ENCODE measurements at regions not wholly inside any gene's neighbourhood (a gene's known extent, or its start where the extent isn't known, plus 50 kb on each side); places are given as distances from the start of the nearest gene placed in this dataset.

- no peak for DNase-seq (ENCODE audit: low read depth)
- TF ChIP-seq CTCF (IDR thresholded peaks at IDR 0.05; ENCODE audit: low read length, missing control alignments), result no peak
- no peak overlapping the region for H3K4me3 ChIP-seq (replicated peaks; ENCODE audit: low read depth, low read length)
Measured at GRCh38 chr18:76647322-76647721, 152.3 kb upstream of the ZNF516 start.

- H3K4me3 ChIP-seq (replicated peaks; ENCODE audit: low read depth, low read length), result no peak overlapping the region
- DNase-seq (ENCODE audit: low read depth), result no peak
- TF ChIP-seq CTCF (IDR thresholded peaks at IDR 0.05; ENCODE audit: low read length, missing control alignments), result no peak
Measured at GRCh38 chr18:76644580-76644979, 149.5 kb upstream of the ZNF516 start.

- TF ChIP-seq CTCF (IDR thresholded peaks at IDR 0.05; ENCODE audit: low read length, missing control alignments), result no peak
- DNase-seq (ENCODE audit: low read depth), result no peak
- H3K4me3 ChIP-seq (replicated peaks; ENCODE audit: low read depth, low read length), result no peak overlapping the region
Measured at GRCh38 chr18:76643996-76644395, 149.0 kb upstream of the ZNF516 start.

GRCh38 chr18:76643199-76643598 lies 148.2 kb upstream of the ZNF516 start:
- no peak for TF ChIP-seq CTCF (IDR thresholded peaks at IDR 0.05; ENCODE audit: low read length, missing control alignments)
- no peak overlapping the region for H3K4me3 ChIP-seq (replicated peaks; ENCODE audit: low read depth, low read length)
- DNase-seq (ENCODE audit: low read depth), result no peak

DNA sequence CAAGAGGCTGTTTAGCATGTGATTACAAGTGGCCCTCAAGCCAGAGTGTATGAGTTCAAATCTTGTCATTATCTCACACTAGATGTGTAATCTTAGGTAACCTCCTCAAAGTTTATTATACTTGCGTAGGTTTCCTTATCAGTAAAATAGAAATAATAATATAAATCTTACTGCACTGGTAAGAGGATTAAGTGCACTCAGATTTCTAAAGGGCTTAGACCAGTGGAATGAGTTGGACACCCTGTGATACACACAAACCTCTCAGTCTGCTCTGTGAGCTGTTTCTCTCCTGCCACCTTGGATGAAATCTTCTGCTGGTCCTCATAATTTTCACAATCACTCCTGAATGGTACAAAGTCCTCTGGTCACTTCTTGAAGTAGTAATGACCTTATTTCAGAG lies 145.4 kb upstream of the ZNF516 start:
- H3K4me3 ChIP-seq (replicated peaks; ENCODE audit: low read depth, low read length), result no peak overlapping the region
- TF ChIP-seq CTCF (IDR thresholded peaks at IDR 0.05; ENCODE audit: low read length, missing control alignments), result no peak
- no peak for DNase-seq (ENCODE audit: low read depth)

DNA sequence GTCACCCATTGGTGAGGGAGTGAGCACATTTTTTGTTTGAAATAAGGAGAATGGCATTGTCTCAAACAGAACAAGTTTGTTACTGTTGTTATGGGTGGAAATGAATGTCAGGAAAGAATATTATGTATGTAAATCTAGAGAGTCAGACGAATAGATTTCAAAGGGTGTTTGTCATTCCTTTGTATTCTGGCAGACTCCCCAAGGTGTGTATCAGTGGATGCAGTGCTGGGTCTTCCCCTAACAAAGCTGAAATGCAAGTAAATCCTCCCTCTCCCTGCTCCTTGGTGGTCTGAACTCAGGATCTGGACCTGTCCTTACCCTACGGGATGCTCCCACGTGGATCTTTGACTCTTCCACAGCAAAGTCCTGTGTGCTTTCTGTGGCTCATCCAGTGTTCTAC lies 139.5 kb upstream of the ZNF516 start:
- TF ChIP-seq CTCF (IDR thresholded peaks at IDR 0.05; ENCODE audit: low read length, missing control alignments), result no peak
- no peak for DNase-seq (ENCODE audit: low read depth)

DNA sequence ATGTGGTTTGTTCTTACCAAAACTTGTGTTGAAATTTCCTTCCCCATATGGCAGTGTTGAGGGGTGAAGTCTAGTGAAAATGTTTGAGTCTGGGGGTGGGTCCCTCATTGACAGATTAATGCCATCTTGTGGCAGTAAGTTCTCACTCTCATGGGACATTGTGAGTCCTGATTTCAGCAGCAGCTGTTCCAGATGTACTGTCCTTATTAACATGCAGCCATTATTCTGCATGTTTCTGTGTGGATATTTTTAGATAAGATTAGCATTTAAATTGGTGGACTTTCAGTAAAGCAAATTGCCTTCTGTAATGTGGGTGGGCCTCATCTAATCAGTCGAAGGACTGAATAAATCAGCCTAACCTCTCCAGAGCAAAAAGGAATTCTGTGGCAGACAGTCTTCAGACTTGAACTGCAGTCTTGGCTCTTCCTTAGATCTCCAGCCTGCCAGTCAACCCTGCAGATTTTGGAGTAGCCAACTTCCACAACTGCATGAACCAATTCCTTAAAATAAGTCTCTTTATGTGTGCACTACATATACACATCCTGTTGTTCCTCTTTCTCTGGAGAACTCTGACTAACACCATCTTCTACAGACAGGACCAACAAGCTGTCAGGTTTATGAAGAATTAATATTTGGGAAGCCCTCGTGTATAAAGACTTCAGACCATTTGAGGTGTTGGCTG lies 138.7 kb upstream of the ZNF516 start:
- DNase-seq (ENCODE audit: low read depth), result no peak
- no peak for TF ChIP-seq CTCF (IDR thresholded peaks at IDR 0.05; ENCODE audit: low read length, missing control alignments)
- H3K4me3 ChIP-seq (replicated peaks; ENCODE audit: low read depth, low read length), result no peak overlapping the region

More for the DNA sequence above, 139.5 kb upstream of the ZNF516 start:
- no peak overlapping the region for H3K4me3 ChIP-seq (replicated peaks; ENCODE audit: low read depth, low read length)

Measured in fibroblast of pulmonary artery (primary cell).